Osteoblast (primary cell): ENCODE measurements at regions not wholly inside any gene's neighbourhood (a gene's known extent, or its start where the extent isn't known, plus 50 kb on each side); places are given as distances from the start of the nearest gene placed in this dataset.

Experiments used
- DNase-seq: peaks from one replicate; pipeline ENCODE4 v3.0.0; 2011; ENCODE audit warnings: low spot score, mixed read lengths; ENCODE audit not compliant: insufficient read length; ENCODE audit errors: missing footprints
- H2AFZ ChIP-seq: 2 replicates; pipeline ENCODE4 v1.6.0; 2011; ENCODE audit warnings: mild to moderate bottlenecking, low read length
- H3K27ac ChIP-seq: 2 replicates; pipeline ENCODE4 v1.5.1; 2011; ENCODE audit warnings: mild to moderate bottlenecking, low read depth, low read length, moderate library complexity
- H3K27me3 ChIP-seq: 2 replicates; pipeline ENCODE4 v1.6.0; 2012; ENCODE audit warnings: mild to moderate bottlenecking, control low read depth, inconsistent platforms, low read length, moderate library complexity; ENCODE audit not compliant: insufficient read depth
- H3K36me3 ChIP-seq: 2 replicates; pipeline ENCODE4 v1.5.1; 2011; ENCODE audit warnings: mild to moderate bottlenecking, low read length, control low read depth, moderate library complexity; ENCODE audit not compliant: insufficient read depth
- H3K4me1 ChIP-seq: 2 replicates; pipeline ENCODE4 v1.5.1; 2011; ENCODE audit warnings: mild to moderate bottlenecking, low read length, control low read depth, moderate library complexity; ENCODE audit not compliant: insufficient read depth
- H3K4me2 ChIP-seq: 2 replicates; pipeline ENCODE4 v1.6.0; 2011; ENCODE audit warnings: mild to moderate bottlenecking, low read length; ENCODE audit not compliant: insufficient read depth
- H3K4me3 ChIP-seq: fragments of 200-600 bp; sonication (generic); 3 replicates; pipeline ENCODE4 v1.5.1; 2012; ENCODE audit warnings: mild to moderate bottlenecking, low read length, inconsistent platforms; ENCODE audit not compliant: insufficient read depth
- H3K79me2 ChIP-seq: 2 replicates; pipeline ENCODE4 v1.6.0; 2012; ENCODE audit warnings: mild to moderate bottlenecking, low read length, control low read depth, inconsistent platforms; ENCODE audit not compliant: insufficient read depth
- H3K9me3 ChIP-seq: 2 replicates; pipeline ENCODE4 v1.5.1; 2011; ENCODE audit warnings: low read depth, low read length, control low read depth
- H4K20me1 ChIP-seq: 2 replicates; pipeline ENCODE4 v1.6.0; 2012; ENCODE audit warnings: mild to moderate bottlenecking, low read length, control low read depth; ENCODE audit not compliant: insufficient read depth
- CTCF ChIP-seq: IDR thresholded peaks from 2 replicates; pipeline ENCODE4 v1.5.1; 2011; ENCODE audit warnings: mild to moderate bottlenecking, low read depth, low read length, moderate library complexity; ENCODE audit errors: extremely low read depth

DNA sequence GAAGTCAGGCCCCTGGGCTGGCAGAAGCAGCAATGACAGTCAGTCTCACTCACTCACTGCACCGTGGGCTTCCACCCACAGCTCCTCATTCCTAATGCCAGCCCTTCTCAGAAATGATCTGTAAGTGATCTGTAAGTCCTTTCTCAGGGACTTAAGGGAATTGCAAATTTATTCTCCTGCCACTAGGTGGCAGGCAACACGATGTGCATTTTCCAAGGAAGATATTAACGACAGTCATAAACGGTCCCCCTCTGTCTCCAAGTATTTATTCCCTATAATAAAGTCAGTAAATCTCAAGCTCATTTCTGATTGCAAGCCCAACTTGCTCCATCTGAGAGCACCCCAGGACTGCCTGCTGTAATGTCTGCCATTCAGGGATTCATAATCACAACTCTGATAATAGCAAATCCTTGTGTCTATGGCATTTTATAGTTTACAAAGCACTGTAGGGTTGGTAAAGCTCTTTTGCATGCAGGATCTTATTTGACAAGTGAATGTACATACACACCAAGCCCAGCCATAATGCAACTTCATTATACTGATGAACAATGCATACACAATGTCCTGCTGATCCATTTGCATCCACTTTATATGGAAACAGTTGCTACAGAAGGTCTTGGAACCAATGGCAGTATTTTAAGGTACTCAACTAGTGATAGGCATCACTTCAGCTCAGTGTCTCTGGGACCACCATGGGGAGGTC lies 380.5 kb upstream of the CAMK1G start:
- TF ChIP-seq CTCF, result peak; percentile 74
- H3K27me3 ChIP-seq, result peaks cover 3% of the 10 kb centered on the region
- H3K79me2 ChIP-seq, result no peaks in the 10 kb centered on the region
- no peak overlapping the region for H3K4me2 ChIP-seq
- H3K9me3 ChIP-seq, result no peaks in the 10 kb centered on the region
- H2AFZ ChIP-seq, result no peak overlapping the region
- peaks cover 4% of the 10 kb centered on the region for H3K4me1 ChIP-seq
- DNase-seq, result peak; percentile 78
- no peak overlapping the region for H3K4me3 ChIP-seq
- H4K20me1 ChIP-seq, result no peaks in the 10 kb centered on the region
- H3K27ac ChIP-seq, result no peak overlapping the region
- no peaks in the 10 kb centered on the region for H3K36me3 ChIP-seq

DNA sequence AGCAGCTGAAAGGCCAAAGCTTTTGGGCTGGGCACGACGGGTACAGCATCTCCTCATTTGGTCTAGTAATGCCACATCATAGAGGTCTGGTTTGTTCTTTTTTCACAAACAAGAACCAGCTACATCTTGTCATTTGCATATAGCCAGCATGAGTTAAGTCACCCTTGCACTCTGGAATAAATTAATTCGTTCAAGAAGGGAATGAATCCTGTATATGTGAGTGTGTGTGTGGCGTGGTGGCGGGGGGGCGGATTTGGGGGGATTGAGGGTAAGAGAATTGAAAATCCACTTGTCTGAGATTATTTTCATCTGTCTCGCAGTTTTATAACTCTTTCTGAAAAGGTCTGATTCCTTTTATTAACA lies 380.0 kb upstream of the CAMK1G start:
- H3K9me3 ChIP-seq, result no peaks in the 10 kb centered on the region
- H3K4me2 ChIP-seq, result no peak overlapping the region
- no peak overlapping the region for H3K27ac ChIP-seq
- H3K4me3 ChIP-seq, result no peak overlapping the region
- H3K27me3 ChIP-seq, result peaks cover 3% of the 10 kb centered on the region
- no peak for DNase-seq
- H3K4me1 ChIP-seq, result peaks cover 10% of the 10 kb centered on the region
- no peaks in the 10 kb centered on the region for H3K36me3 ChIP-seq
- no peaks in the 10 kb centered on the region for H4K20me1 ChIP-seq
- no peaks in the 10 kb centered on the region for H3K79me2 ChIP-seq
- no peak overlapping the region for H2AFZ ChIP-seq
- TF ChIP-seq CTCF, result no peak

DNA sequence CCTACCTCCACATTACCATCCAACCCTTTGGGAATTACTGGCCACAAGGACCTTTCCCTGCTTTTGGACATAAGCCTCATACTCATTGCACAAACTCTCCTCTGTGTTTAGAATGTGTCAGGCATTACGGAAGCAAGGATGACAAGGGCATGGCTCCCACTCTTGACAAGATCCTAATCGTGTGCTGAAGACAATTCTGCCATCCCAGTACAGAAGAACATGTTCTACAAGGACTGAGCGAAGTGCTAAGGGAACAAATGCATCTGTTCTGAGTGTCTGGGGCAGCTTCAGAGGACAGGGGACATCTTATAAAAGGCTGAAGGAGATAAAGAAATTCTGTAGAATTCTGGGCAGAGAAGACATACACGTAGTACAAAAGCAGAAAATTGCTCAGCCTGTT lies 378.5 kb upstream of the CAMK1G start:
- H3K4me2 ChIP-seq, result no peak overlapping the region
- no peak overlapping the region for H3K27ac ChIP-seq
- H3K27me3 ChIP-seq, result no peaks in the 10 kb centered on the region
- DNase-seq, result no peak
- H4K20me1 ChIP-seq, result no peaks in the 10 kb centered on the region
- no peaks in the 10 kb centered on the region for H3K36me3 ChIP-seq
- peak overlapping the region; percentile 49 for H2AFZ ChIP-seq
- no peak overlapping the region for H3K4me3 ChIP-seq
- no peaks in the 10 kb centered on the region for H3K9me3 ChIP-seq
- no peak for TF ChIP-seq CTCF
- no peaks in the 10 kb centered on the region for H3K79me2 ChIP-seq
- H3K4me1 ChIP-seq, result peaks cover 14% of the 10 kb centered on the region

DNA sequence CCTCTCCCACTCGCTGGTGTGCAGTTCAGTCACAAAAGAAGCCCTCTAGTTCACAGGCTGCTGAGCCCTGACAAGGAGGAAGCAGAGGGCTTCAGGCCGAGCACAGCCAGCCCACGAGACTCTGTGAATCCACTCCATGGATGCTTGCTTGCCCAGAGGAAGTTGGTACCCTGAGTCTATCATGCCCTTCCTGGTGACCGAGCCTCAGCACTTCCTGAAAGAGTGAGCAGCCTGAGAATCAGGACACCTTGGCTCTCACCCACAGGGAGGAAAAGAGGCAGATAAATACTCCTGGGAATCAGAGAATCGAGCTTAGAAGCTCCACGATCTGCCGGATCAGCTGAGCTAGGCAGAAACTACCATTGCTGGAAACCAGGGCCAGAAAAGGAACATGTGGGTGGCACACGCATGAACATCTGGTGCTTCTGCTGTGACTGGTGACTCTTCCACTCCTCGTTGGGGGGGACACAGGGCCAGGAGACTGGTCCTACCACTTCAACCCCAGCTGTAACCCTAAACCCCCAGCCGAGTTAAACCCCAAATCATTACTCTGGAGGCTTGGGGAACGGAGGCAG lies 376.3 kb upstream of the CAMK1G start:
- Histone ChIP-seq H3K79me2 (no peaks in the 10 kb centered on the region), H3K9me3 (no peaks in the 10 kb centered on the region), H3K36me3 (no peaks in the 10 kb centered on the region), H4K20me1 (no peaks in the 10 kb centered on the region), H2AFZ (peak overlapping the region; percentile 94), H3K4me2 (peak overlapping the region; percentile 89), H3K4me1 (peaks cover 14% of the 10 kb centered on the region), H3K27ac (no peak overlapping the region), H3K27me3 (no peaks in the 10 kb centered on the region), H3K4me3 (peak overlapping the region; percentile 66)
- TF ChIP-seq CTCF, result no peak
- DNase-seq, result peak; percentile 85
